WTC11 (cell line): ENCODE measurements at regions not wholly inside any gene's neighbourhood (a gene's known extent, or its start where the extent isn't known, plus 50 kb on each side); places are given as distances from the start of the nearest gene placed in this dataset.

Experiments used
- ATAC-seq: fragments of 200-7000 bp; cut with Tn5 transposase; 2 replicates; pipeline ENCODE4 v1.10.0; 2021; ENCODE audit warnings: mild to moderate bottlenecking, moderate library complexity
- CTCF ChIA-PET: fragments of 300-600 bp; sonication (Branson Sonifier 250); formaldehyde crosslinking; loops from one replicate; lab custom pipeline; 2021; ENCODE audit warnings: antibody characterized with exemption; lab: Charles Lee
- POLR2A ChIA-PET: fragments of 350-600 bp; sonication (Branson Sonifier 250); formaldehyde crosslinking; loops from one replicate; lab custom pipeline; 2021; ENCODE audit warnings: antibody characterized with exemption; lab: Charles Lee
- DNase-seq: peaks from one replicate; pipeline ENCODE4 v3.0.0; 2021; ENCODE audit warnings: low spot score
- H3K27ac Mint-ChIP-seq: 2 replicates; pipeline ENCODE4 v1.8.0; 2021; ENCODE audit warnings: mixed read lengths
- H3K27me3 Mint-ChIP-seq: 2 replicates; pipeline ENCODE4 v1.8.0; 2021; ENCODE audit warnings: low read depth, mild to moderate bottlenecking, moderate library complexity, mixed read lengths
- H3K36me3 Mint-ChIP-seq: 2 replicates; pipeline ENCODE4 v1.8.0; 2021; ENCODE audit warnings: mixed read lengths
- H3K4me1 Mint-ChIP-seq: 2 replicates; pipeline ENCODE4 v1.8.0; 2022; ENCODE audit warnings: mixed read lengths
- H3K4me3 Mint-ChIP-seq: 2 replicates; pipeline ENCODE4 v1.8.0; 2021; ENCODE audit warnings: mild to moderate bottlenecking, moderate library complexity, mixed read lengths
- H3K9me3 Mint-ChIP-seq: 2 replicates; pipeline ENCODE4 v1.8.0; 2021; ENCODE audit warnings: mixed read lengths
- AR ChIP-seq: fragments of 250-450 bp; sonication (Bioruptor Pico); IDR thresholded peaks from 2 replicates; pipeline ENCODE4 v1.9.0; 2021; ENCODE audit warnings: mild to moderate bottlenecking
- ATF2 ChIP-seq: sonication (generic); formaldehyde crosslinking; IDR thresholded peaks from 2 replicates; pipeline ENCODE4 v1.8.1; 2022; ENCODE audit warnings: low read depth, missing genetic modification reagents, borderline replicate concordance
- ERG ChIP-seq: fragments of 250-450 bp; sonication (Bioruptor Pico); IDR thresholded peaks from 2 replicates; pipeline ENCODE4 v1.8.0; 2021; ENCODE audit warnings: mild to moderate bottlenecking
- FOXP1 ChIP-seq: sonication (generic); formaldehyde crosslinking; IDR thresholded peaks from 2 replicates; pipeline ENCODE4 v1.8.0; 2022; ENCODE audit warnings: missing genetic modification reagents, mild to moderate bottlenecking, moderate library complexity, borderline replicate concordance
- JAZF1 ChIP-seq: fragments of 250-450 bp; sonication (Bioruptor Pico); IDR thresholded peaks from 2 replicates; pipeline ENCODE4 v1.9.0; 2021; ENCODE audit warnings: moderate library complexity, mild to moderate bottlenecking, inconsistent platforms
- NFYB ChIP-seq: sonication (generic); formaldehyde crosslinking; conservative IDR thresholded peaks from 2 replicates; pipeline ENCODE4 v1.8.0; 2022; ENCODE audit warnings: low read depth, missing genetic modification reagents
- NR1H2 ChIP-seq: sonication (generic); formaldehyde crosslinking; IDR thresholded peaks from 2 replicates; pipeline ENCODE4 v1.9.0; 2021; ENCODE audit warnings: mild to moderate bottlenecking, moderate library complexity, missing genetic modification reagents
- OVOL2 ChIP-seq: fragments of 250-450 bp; sonication (Bioruptor Pico); IDR thresholded peaks from 2 replicates; pipeline ENCODE4 v1.9.0; 2021; ENCODE audit warnings: mild to moderate bottlenecking, borderline replicate concordance
- PREB ChIP-seq: sonication (generic); formaldehyde crosslinking; IDR thresholded peaks from 2 replicates; pipeline ENCODE4 v1.8.1; 2022; ENCODE audit warnings: mild to moderate bottlenecking, missing genetic modification reagents, moderate library complexity, borderline replicate concordance
- ZNF121 ChIP-seq: sonication (generic); formaldehyde crosslinking; IDR thresholded peaks from 2 replicates; pipeline ENCODE4 v1.8.0; 2023; ENCODE audit warnings: missing genetic modification reagents
- ZNF423 ChIP-seq: fragments of 250-450 bp; sonication (Bioruptor Pico); IDR thresholded peaks from 2 replicates; pipeline ENCODE4 v2.1.2; 2022; ENCODE audit warnings: mild to moderate bottlenecking, moderate library complexity

GRCh38 chr13:22717036-22717435 is 463.7 kb upstream of the SGCG start:
- POLR2A ChIA-PET, result no interaction called here
- DNase-seq (no peak), ATAC-seq (peak; percentile 16; the same call in 1 of the 2 replicates)

GRCh38 chr13:22726726-22727125 is 454.1 kb upstream of the SGCG start:
- Mint-ChIP-seq H3K27ac (no peak overlapping the region), H3K9me3 (peaks cover 13% of the 10 kb centered on the region; the same call in 1 of the 2 replicates)
- TF ChIP-seq ATF2, result no peak
- no peak for TF ChIP-seq NFYB (CRISPR knock-in tag)
- no peak for TF ChIP-seq JAZF1 (CRISPR knock-in tag)
- TF ChIP-seq ERG (CRISPR knock-in tag), result no peak
- TF ChIP-seq ZNF423 (CRISPR knock-in tag), result no peak
- TF ChIP-seq, all 79 proteins: peak for 0
- POLR2A ChIA-PET, result no interaction called here
- Mint-ChIP-seq H3K4me3 (no peak overlapping the region), H3K27me3 (no peaks in the 10 kb centered on the region; the same call in 1 of the 2 replicates), H3K36me3 (no peaks in the 10 kb centered on the region), H3K4me1 (no peaks in the 10 kb centered on the region)
- CTCF ChIA-PET, result interaction anchor here (0.6 kb wide), 1 partner anchor 1100 kb away, joined by 4 read pairs; no protein-coding TSS in a partner anchor
- ATAC-seq, result no peak
- no peak for DNase-seq

More at GRCh38 chr13:22717036-22717435, 463.7 kb upstream of the SGCG start:
- H3K4me1 Mint-ChIP-seq, result no peaks in the 10 kb centered on the region
- TF ChIP-seq FOXP1 (CRISPR knock-in tag) (no peak), PREB (no peak), ZNF121 (no peak), OVOL2 (CRISPR knock-in tag) (no peak)
- H3K9me3 Mint-ChIP-seq, result 0 out of 2 replicates have a peak, but pooled peaks cover 4% of the 10 kb centered on the region
- no peak overlapping the region for H3K4me3 Mint-ChIP-seq
- H3K27me3 Mint-ChIP-seq, result no peaks in the 10 kb centered on the region
- H3K27ac Mint-ChIP-seq, result no peak overlapping the region
- H3K36me3 Mint-ChIP-seq, result no peaks in the 10 kb centered on the region
- CTCF ChIA-PET, result interaction anchor here (0.8 to 1.7 kb wide), 2 partner anchors 18 to 804 kb away, joined by 4 read pairs; no protein-coding TSS in a partner anchor

GRCh38 chr13:22735011-22735995 is 445.5 kb upstream of the SGCG start:
- Mint-ChIP-seq H3K27ac (no peak overlapping the region), H3K4me3 (no peak overlapping the region), H3K9me3 (no peaks in the 10 kb centered on the region), H3K4me1 (peaks cover 13% of the 10 kb centered on the region), H3K27me3 (no peaks in the 10 kb centered on the region), H3K36me3 (no peaks in the 10 kb centered on the region)
- ChIA-PET POLR2A (no interaction called here), CTCF (interaction anchor here (0.6 to 2.0 kb wide), 10 partner anchors 19 to 1160 kb away, joined by 3 to 6 read pairs (median 4); no protein-coding TSS in a partner anchor)
- DNase-seq, result no peak
- ATAC-seq, result no peak
- TF ChIP-seq AR (CRISPR knock-in tag) (no peak), NR1H2 (CRISPR knock-in tag) (no peak)
- TF ChIP-seq, all 79 proteins: peak for 0
